ENCODE measurements at regions not wholly inside any gene's neighbourhood (a gene's known extent, or its start where the extent isn't known, plus 50 kb on each side); places are given as distances from the start of the nearest gene placed in this dataset.

- DNase-seq (ENCODE audit: low read depth, low spot score) (no peak), FAIRE-seq (no peak)
- TF ChIP-seq CTCF (optimal IDR thresholded peaks at IDR 0.05 in 1 of 3, IDR thresholded peaks at IDR 0.05 in 1 of 3, conservative IDR thresholded peaks at IDR 0.05 in 1 of 3; ENCODE audit: extremely low read depth in 1 of 3, insufficient read depth in 2 of 3, low read length in 3 of 3) (no peak), EZH2 (IDR thresholded peaks at IDR 0.05; ENCODE audit: low read length) (no peak)
- H3K9me3 ChIP-seq (ENCODE audit: control insufficient read depth, low read depth, low read length): no peaks in the 10 kb centered on the region
- no peaks in the 10 kb centered on the region for H3K4me1 ChIP-seq (ENCODE audit: control insufficient read depth, extremely low read depth, insufficient read depth, low read length)
- no peaks in the 10 kb centered on the region for H3K36me3 ChIP-seq (ENCODE audit: control insufficient read depth in 2 of 2, extremely low read depth in 1 of 2, insufficient read depth in 2 of 2, low read length in 2 of 2)
- dilution Hi-C loops (cut with MboI; ENCODE audit: extremely low pct_ligation_motif_present, low sequenced_read_pairs): no loop called here
- H3K9me1 ChIP-seq (ENCODE audit: control insufficient read depth, extremely low read depth, insufficient read depth, low read length): no peaks in the 10 kb centered on the region
- no peaks in the 10 kb centered on the region for H3K27me3 ChIP-seq (ENCODE audit: control insufficient read depth, extremely low read depth, insufficient read depth, low read length)
- H4K20me1 ChIP-seq (ENCODE audit: control insufficient read depth, extremely low read depth, insufficient read depth, low read length): no peaks in the 10 kb centered on the region
- H3K79me2 ChIP-seq (ENCODE audit: control insufficient read depth, insufficient read depth, low read length): no peaks in the 10 kb centered on the region
- H2AFZ ChIP-seq (ENCODE audit: control insufficient read depth, low read length): no peak overlapping the region
- no peak overlapping the region for H3K27ac ChIP-seq (ENCODE audit: control insufficient read depth, insufficient read depth, low read length)
- no peak overlapping the region for H3K4me3 ChIP-seq (ENCODE audit: control insufficient read depth in 2 of 3, extremely low read depth in 1 of 3, insufficient read depth in 2 of 3, low read depth in 1 of 3, low read length in 3 of 3)
- no peak overlapping the region for H3K4me2 ChIP-seq (ENCODE audit: control insufficient read depth, extremely low read depth, insufficient read depth, low read depth, low read length)
- no peak overlapping the region for H3K9ac ChIP-seq (ENCODE audit: control insufficient read depth, extremely low read depth, insufficient read depth, low read length)
Measured at GRCh38 chr9:16255217-16255616, 615.3 kb downstream of the BNC2 start.

GRCh38 chr9:16257604-16258003 is 612.9 kb downstream of the BNC2 start:
- FAIRE-seq: no peak
- TF ChIP-seq CTCF (optimal IDR thresholded peaks at IDR 0.05 in 1 of 3, IDR thresholded peaks at IDR 0.05 in 1 of 3, conservative IDR thresholded peaks at IDR 0.05 in 1 of 3; ENCODE audit: extremely low read depth in 1 of 3, insufficient read depth in 2 of 3, low read length in 3 of 3): peak; percentile 48 to 74 (median 50)
- TF ChIP-seq EZH2 (IDR thresholded peaks at IDR 0.05; ENCODE audit: low read length): no peak
- dilution Hi-C loops (cut with MboI; ENCODE audit: extremely low pct_ligation_motif_present, low sequenced_read_pairs): no loop called here
- Histone ChIP-seq H4K20me1 (ENCODE audit: control insufficient read depth, extremely low read depth, insufficient read depth, low read length) (no peaks in the 10 kb centered on the region), H3K4me1 (ENCODE audit: control insufficient read depth, extremely low read depth, insufficient read depth, low read length) (no peaks in the 10 kb centered on the region), H3K4me3 (ENCODE audit: control insufficient read depth in 2 of 3, extremely low read depth in 1 of 3, insufficient read depth in 2 of 3, low read depth in 1 of 3, low read length in 3 of 3) (no peak overlapping the region), H3K27ac (ENCODE audit: control insufficient read depth, insufficient read depth, low read length) (no peak overlapping the region), H3K27me3 (ENCODE audit: control insufficient read depth, extremely low read depth, insufficient read depth, low read length) (peaks cover 3% of the 10 kb centered on the region), H3K4me2 (ENCODE audit: control insufficient read depth, extremely low read depth, insufficient read depth, low read depth, low read length) (no peak overlapping the region), H3K79me2 (ENCODE audit: control insufficient read depth, insufficient read depth, low read length) (no peaks in the 10 kb centered on the region), H3K36me3 (ENCODE audit: control insufficient read depth in 2 of 2, extremely low read depth in 1 of 2, insufficient read depth in 2 of 2, low read length in 2 of 2) (no peaks in the 10 kb centered on the region), H3K9ac (ENCODE audit: control insufficient read depth, extremely low read depth, insufficient read depth, low read length) (no peak overlapping the region), H2AFZ (ENCODE audit: control insufficient read depth, low read length) (no peak overlapping the region), H3K9me3 (ENCODE audit: control insufficient read depth, low read depth, low read length) (no peaks in the 10 kb centered on the region), H3K9me1 (ENCODE audit: control insufficient read depth, extremely low read depth, insufficient read depth, low read length) (no peaks in the 10 kb centered on the region)
- no peak for DNase-seq (ENCODE audit: low read depth, low spot score)
